OCI-LY1 (cell line): ENCODE measurements at regions not wholly inside any gene's neighbourhood (a gene's known extent, or its start where the extent isn't known, plus 50 kb on each side); places are given as distances from the start of the nearest gene placed in this dataset.

Source experiments
- H2AFZ ChIP-seq: fragments of 200-600 bp; sonication (generic), shearing (Covaris generic); 2 replicates; pipeline ENCODE4 v1.6.0; 2014; ENCODE audit warnings: antibody characterized with exemption, mild to moderate bottlenecking, low read length
- H3F3A ChIP-seq: fragments of 200-600 bp; sonication (generic), shearing (Covaris generic); 2 replicates; pipeline ENCODE4 v1.6.0; 2014; ENCODE audit warnings: mild to moderate bottlenecking, antibody characterized with exemption, low read length, moderate library complexity; ENCODE audit not compliant: insufficient read depth
- H3K27ac ChIP-seq: fragments of 200-600 bp; sonication (generic); 2 replicates; pipeline ENCODE4 v1.5.1; 2014; ENCODE audit warnings: low read length, mixed run types, mild to moderate bottlenecking, low read depth; ENCODE audit not compliant: poor library complexity, severe bottlenecking
- H3K27me3 ChIP-seq: fragments of 200-600 bp; sonication (generic); 2 replicates; pipeline ENCODE4 v1.6.0; 2014; ENCODE audit warnings: antibody characterized with exemption, mild to moderate bottlenecking, low read length, moderate library complexity; ENCODE audit not compliant: insufficient read depth
- H3K36me3 ChIP-seq: fragments of 200-600 bp; sonication (generic); 2 replicates; pipeline ENCODE4 v1.6.1; 2014; ENCODE audit warnings: mild to moderate bottlenecking, antibody characterized with exemption, low read length, moderate library complexity, mixed read lengths; ENCODE audit not compliant: insufficient read depth
- H3K4me1 ChIP-seq: fragments of 200-600 bp; sonication (generic); 2 replicates; pipeline ENCODE4 v1.5.1; 2014; ENCODE audit warnings: mild to moderate bottlenecking, low read length, moderate library complexity; ENCODE audit not compliant: insufficient read depth, severe bottlenecking
- H3K4me2 ChIP-seq: fragments of 200-600 bp; sonication (generic), shearing (Covaris generic); 2 replicates; pipeline ENCODE4 v1.6.1; 2014; ENCODE audit warnings: low read length
- H3K4me3 ChIP-seq: fragments of 200-600 bp; sonication (generic); 2 replicates; pipeline ENCODE4 v1.5.1; 2014; ENCODE audit warnings: low read length, low read depth, mild to moderate bottlenecking, mixed read lengths; ENCODE audit not compliant: poor library complexity, severe bottlenecking
- H3K79me2 ChIP-seq: fragments of 200-600 bp; shearing (Covaris generic); 2 replicates; pipeline ENCODE4 v1.6.1; 2016; ENCODE audit warnings: mixed run types, low read length, mixed read lengths; ENCODE audit not compliant: insufficient read depth
- H3K9ac ChIP-seq: fragments of 200-600 bp; sonication (generic), shearing (Covaris generic); 2 replicates; pipeline ENCODE4 v1.6.1; 2014; ENCODE audit warnings: mild to moderate bottlenecking, low read length, mixed read lengths
- H3K9me2 ChIP-seq: fragments of 200-600 bp; sonication (generic), shearing (Covaris generic); 2 replicates; pipeline ENCODE4 v1.6.1; 2014; ENCODE audit warnings: low read depth, mild to moderate bottlenecking, low read length, mixed read lengths
- H3K9me3 ChIP-seq: fragments of 200-600 bp; shearing (Covaris generic); 2 replicates; pipeline ENCODE4 v1.6.1; 2014; ENCODE audit warnings: low read length, mixed read lengths
- H4K20me1 ChIP-seq: fragments of 200-600 bp; sonication (generic), shearing (Covaris generic); 2 replicates; pipeline ENCODE4 v1.6.0; 2016; ENCODE audit warnings: mild to moderate bottlenecking, low read length; ENCODE audit not compliant: insufficient read depth
- EZH2 ChIP-seq: fragments of 200-600 bp; sonication (generic), shearing (Covaris generic); IDR thresholded peaks from 2 replicates; pipeline ENCODE4 v1.8.0; 2017; ENCODE audit warnings: borderline replicate concordance, mixed run types, mild to moderate bottlenecking, antibody characterized with exemption, low read length, moderate library complexity, mixed read lengths
- TF ChIP-seq, protein P1 (sequence below): fragments of 200-600 bp; sonication (generic), shearing (Covaris generic); IDR thresholded peaks from 2 replicates; pipeline ENCODE4 v1.5.1; 2017; ENCODE audit warnings: mild to moderate bottlenecking, antibody characterized with exemption, low read length, moderate library complexity, mixed read lengths

GRCh38 chr7:18426564-18427226, 68.9 kb upstream of the HDAC9 start:
- Histone ChIP-seq H3K4me2 (no peak overlapping the region), H3K4me1 (peaks cover 5% of the 10 kb centered on the region), H3F3A (no peaks in the 10 kb centered on the region), H2AFZ (0 out of 2 replicates have a peak overlapping the region, but pooled peaks have one; percentile 1), H3K79me2 (no peaks in the 10 kb centered on the region), H4K20me1 (no peaks in the 10 kb centered on the region), H3K9me3 (no peaks in the 10 kb centered on the region), H3K27ac (no peak overlapping the region), H3K27me3 (no peaks in the 10 kb centered on the region), H3K36me3 (no peaks in the 10 kb centered on the region), H3K9me2 (no peaks in the 10 kb centered on the region), H3K4me3 (no peak overlapping the region), H3K9ac (no peak overlapping the region)
- TF ChIP-seq, protein P1, sequence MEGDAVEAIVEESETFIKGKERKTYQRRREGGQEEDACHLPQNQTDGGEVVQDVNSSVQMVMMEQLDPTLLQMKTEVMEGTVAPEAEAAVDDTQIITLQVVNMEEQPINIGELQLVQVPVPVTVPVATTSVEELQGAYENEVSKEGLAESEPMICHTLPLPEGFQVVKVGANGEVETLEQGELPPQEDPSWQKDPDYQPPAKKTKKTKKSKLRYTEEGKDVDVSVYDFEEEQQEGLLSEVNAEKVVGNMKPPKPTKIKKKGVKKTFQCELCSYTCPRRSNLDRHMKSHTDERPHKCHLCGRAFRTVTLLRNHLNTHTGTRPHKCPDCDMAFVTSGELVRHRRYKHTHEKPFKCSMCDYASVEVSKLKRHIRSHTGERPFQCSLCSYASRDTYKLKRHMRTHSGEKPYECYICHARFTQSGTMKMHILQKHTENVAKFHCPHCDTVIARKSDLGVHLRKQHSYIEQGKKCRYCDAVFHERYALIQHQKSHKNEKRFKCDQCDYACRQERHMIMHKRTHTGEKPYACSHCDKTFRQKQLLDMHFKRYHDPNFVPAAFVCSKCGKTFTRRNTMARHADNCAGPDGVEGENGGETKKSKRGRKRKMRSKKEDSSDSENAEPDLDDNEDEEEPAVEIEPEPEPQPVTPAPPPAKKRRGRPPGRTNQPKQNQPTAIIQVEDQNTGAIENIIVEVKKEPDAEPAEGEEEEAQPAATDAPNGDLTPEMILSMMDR, result no peak
- no peak for TF ChIP-seq EZH2

DNA sequence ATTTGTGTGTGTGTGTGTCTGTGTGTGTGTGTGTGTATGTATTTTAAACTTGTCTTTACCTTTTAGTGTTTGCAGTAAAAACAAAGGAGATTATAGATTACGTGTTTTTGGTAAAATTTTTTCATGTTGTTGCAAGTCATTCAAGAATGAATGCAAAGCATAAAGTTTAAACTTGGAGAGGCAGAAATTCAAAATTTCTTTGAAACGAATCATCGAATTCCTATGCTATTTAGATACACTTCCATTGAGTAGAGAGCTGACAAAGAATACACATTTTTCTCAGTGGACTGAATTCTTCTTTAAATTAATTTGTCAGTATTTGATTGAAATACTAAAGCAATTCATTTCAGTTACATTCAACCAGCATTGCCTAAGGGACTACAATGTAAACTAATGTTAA, 66.0 kb upstream of the HDAC9 start:
- Histone ChIP-seq H3K9me2 (no peaks in the 10 kb centered on the region), H3K9ac (no peak overlapping the region), H3K79me2 (no peaks in the 10 kb centered on the region), H3K4me1 (no peaks in the 10 kb centered on the region), H3K27me3 (no peaks in the 10 kb centered on the region), H3K9me3 (0 out of 2 replicates have a peak, but pooled peaks cover 3% of the 10 kb centered on the region), H3K4me2 (no peak overlapping the region), H3K36me3 (no peaks in the 10 kb centered on the region), H2AFZ (no peak overlapping the region), H3K4me3 (no peak overlapping the region), H3K27ac (no peak overlapping the region), H3F3A (no peaks in the 10 kb centered on the region), H4K20me1 (no peaks in the 10 kb centered on the region)
- TF ChIP-seq, protein P1, result no peak

DNA sequence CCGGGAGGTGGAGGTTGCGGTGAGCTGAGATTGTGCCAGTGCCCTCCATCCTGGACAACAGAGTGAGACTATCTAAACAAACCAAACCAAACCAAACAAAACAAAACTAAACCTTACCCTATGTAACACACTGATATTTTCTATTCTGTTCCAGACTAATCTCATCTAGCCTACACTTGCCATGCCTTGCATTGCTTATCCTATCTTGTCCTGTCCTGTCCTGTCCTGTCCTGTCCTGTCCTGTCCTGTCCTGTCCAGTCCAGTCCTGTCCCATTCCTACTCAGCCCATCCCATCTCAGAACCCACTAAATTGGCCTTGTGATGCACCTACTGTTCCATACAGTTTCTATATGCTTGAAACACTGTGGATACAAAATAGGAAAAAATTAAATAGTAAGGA, 64.7 kb upstream of the HDAC9 start:
- no peak overlapping the region for H3K9ac ChIP-seq
- H3F3A ChIP-seq, result no peaks in the 10 kb centered on the region
- 0 out of 2 replicates have a peak, but pooled peaks cover 3% of the 10 kb centered on the region for H3K9me3 ChIP-seq
- TF ChIP-seq, protein P1, result no peak
- no peak for TF ChIP-seq EZH2
- H3K4me2 ChIP-seq, result no peak overlapping the region
- no peaks in the 10 kb centered on the region for H3K4me1 ChIP-seq
- no peak overlapping the region for H3K4me3 ChIP-seq
- H3K79me2 ChIP-seq, result no peaks in the 10 kb centered on the region
- H3K27ac ChIP-seq, result no peak overlapping the region
- H2AFZ ChIP-seq, result no peak overlapping the region
- no peaks in the 10 kb centered on the region for H3K36me3 ChIP-seq
- H4K20me1 ChIP-seq, result no peaks in the 10 kb centered on the region
- no peaks in the 10 kb centered on the region for H3K9me2 ChIP-seq
- H3K27me3 ChIP-seq, result no peaks in the 10 kb centered on the region
